ENCODE measurements at regions not wholly inside any gene's neighbourhood (a gene's known extent, or its start where the extent isn't known, plus 50 kb on each side); places are given as distances from the start of the nearest gene placed in this dataset.

DNA sequence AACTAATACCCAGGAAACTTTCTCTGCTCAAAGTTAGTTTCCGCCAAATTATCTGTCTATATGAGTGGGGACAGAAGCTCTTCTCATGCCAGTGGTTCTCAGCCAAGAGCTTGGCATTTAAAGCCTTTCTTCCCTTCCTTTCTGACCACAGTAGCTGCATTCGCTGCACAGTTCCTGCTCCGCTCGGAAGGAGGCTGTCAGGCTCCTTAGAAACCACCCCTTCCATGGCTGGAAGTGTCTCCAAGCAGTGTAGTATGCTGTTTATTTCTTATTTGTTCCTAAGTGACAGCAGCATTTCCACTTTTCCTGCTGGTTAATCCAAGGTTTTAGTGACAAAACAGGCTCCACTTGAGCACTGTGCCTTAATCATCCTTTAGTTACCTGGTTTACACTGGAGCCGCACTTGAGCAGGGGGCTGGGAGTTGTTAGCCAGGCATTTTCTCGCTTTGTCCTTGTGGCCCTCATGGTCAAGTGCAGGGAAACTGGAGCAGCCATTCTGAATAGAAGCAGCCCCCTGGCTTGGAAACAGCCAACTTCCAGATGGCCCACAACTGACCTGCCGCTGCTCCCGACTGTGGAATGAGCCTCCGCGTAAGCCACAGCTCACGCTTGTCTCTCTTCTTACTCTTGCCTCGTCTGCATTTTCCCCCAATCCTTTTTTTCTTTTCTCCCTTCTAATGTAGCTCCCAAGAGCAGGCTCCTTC is 739.4 kb upstream of the TENM3 start:
- no peak for TF ChIP-seq CTCF (IDR thresholded peaks at IDR 0.05; ENCODE audit: control insufficient read depth, insufficient read depth, low read depth, low read length, missing control alignments)
- DNase-seq (ENCODE audit: low read depth) = no peak
- H3K4me3 ChIP-seq (ENCODE audit: control insufficient read depth, low read depth, low read length) = no peak overlapping the region

- H3K4me3 ChIP-seq (ENCODE audit: control insufficient read depth, low read depth, low read length) = no peak overlapping the region
- no peak for TF ChIP-seq CTCF (IDR thresholded peaks at IDR 0.05; ENCODE audit: control insufficient read depth, insufficient read depth, low read depth, low read length, missing control alignments)
- DNase-seq (ENCODE audit: low read depth) = no peak
Observed at GRCh38 chr4:181504924-181505323, 738.3 kb upstream of the TENM3 start.

DNA sequence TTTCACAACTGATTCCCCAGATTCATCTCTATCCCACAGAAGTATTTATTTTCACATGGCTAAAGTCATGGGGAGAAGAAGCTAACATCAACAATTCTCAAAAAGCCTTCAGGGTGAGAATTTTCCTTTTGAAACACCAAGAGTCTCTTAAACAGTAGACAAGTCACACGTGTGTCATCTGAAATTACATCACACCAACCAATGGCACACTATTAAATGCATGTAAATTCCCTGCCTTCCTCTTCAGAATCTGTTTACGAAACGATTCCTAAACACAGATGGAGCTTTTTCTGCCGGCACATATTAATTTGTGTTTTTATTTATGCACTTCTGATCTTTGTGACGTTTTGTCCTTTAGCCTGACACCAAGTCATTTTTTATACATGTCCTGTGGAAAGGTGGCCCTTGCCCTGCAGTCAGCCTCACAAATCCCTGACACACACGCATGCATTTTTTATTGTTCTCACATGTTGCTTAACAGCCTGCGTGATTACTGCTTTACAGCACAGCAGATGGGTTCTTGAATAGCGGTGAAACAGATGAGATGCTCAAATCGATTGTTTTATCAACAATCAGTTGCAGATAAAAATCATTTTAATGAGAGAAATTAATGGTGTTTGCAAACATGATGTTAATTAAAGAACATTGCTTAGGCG is 735.9 kb upstream of the TENM3 start:
- TF ChIP-seq CTCF (IDR thresholded peaks at IDR 0.05; ENCODE audit: control insufficient read depth, insufficient read depth, low read depth, low read length, missing control alignments) = no peak
- DNase-seq (ENCODE audit: low read depth) = no peak
- no peak overlapping the region for H3K4me3 ChIP-seq (ENCODE audit: control insufficient read depth, low read depth, low read length)

GRCh38 chr4:181507938-181508337 is 735.3 kb upstream of the TENM3 start:
- H3K4me3 ChIP-seq (ENCODE audit: control insufficient read depth, low read depth, low read length) = no peak overlapping the region
- TF ChIP-seq CTCF (IDR thresholded peaks at IDR 0.05; ENCODE audit: control insufficient read depth, insufficient read depth, low read depth, low read length, missing control alignments) = no peak
- no peak for DNase-seq (ENCODE audit: low read depth)

DNA sequence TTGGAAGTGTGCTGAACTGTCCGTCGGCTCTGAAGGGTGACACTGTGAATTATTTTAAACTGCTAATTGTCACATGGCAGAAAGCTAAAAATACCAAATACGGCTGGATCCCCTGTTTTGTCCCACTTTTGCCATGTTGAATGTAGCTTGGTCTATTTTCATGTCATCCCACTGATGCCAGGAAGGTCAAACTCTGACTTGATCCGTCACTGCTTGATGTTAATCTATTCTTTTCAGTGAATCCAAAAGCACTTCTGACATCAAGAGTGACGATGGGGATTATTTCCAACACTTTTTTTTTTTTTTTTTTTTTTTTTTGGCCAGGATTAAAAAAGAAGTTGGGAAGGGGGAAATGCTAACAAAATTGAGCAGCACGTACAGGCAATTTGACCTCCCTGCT is 734.6 kb upstream of the TENM3 start:
- DNase-seq (ENCODE audit: low read depth) = no peak
- TF ChIP-seq CTCF (IDR thresholded peaks at IDR 0.05; ENCODE audit: control insufficient read depth, insufficient read depth, low read depth, low read length, missing control alignments) = no peak
- no peak overlapping the region for H3K4me3 ChIP-seq (ENCODE audit: control insufficient read depth, low read depth, low read length)

DNA sequence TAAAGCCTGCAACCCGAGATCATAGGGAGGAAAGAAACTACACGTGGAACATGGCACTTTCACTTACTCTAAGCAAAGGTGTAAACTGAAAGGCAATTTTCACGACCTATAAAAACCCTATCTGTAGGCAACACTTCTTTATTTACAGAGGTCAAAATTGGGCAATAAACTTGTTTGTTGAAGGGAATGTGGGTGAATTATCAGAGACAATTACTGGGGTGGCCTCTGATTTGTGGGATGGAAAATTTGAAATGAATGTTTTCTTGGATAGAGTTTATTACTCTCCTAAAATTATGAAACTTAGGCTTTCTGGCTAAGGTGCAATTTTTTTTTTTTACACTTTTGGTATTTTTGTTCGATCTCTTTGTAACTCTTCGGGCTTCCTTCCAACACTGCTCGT is 734.1 kb upstream of the TENM3 start:
- no peak for DNase-seq (ENCODE audit: low read depth)

More for the DNA sequence above, 734.1 kb upstream of the TENM3 start:
- no peak overlapping the region for H3K4me3 ChIP-seq (ENCODE audit: control insufficient read depth, low read depth, low read length)
- no peak for TF ChIP-seq CTCF (IDR thresholded peaks at IDR 0.05; ENCODE audit: control insufficient read depth, insufficient read depth, low read depth, low read length, missing control alignments)

All from AG09309 (cell line).